HG03097 (cell line): ENCODE measurements at regions not wholly inside any gene's neighbourhood (a gene's known extent, or its start where the extent isn't known, plus 50 kb on each side); places are given as distances from the start of the nearest gene placed in this dataset.

Experiments
- ATAC-seq: cut with Tn5 transposase; IDR thresholded peaks from one replicate; pipeline ENCODE4 v1.9.1; 2021; ENCODE audit not compliant: unreplicated experiment, low FRiP score

DNA sequence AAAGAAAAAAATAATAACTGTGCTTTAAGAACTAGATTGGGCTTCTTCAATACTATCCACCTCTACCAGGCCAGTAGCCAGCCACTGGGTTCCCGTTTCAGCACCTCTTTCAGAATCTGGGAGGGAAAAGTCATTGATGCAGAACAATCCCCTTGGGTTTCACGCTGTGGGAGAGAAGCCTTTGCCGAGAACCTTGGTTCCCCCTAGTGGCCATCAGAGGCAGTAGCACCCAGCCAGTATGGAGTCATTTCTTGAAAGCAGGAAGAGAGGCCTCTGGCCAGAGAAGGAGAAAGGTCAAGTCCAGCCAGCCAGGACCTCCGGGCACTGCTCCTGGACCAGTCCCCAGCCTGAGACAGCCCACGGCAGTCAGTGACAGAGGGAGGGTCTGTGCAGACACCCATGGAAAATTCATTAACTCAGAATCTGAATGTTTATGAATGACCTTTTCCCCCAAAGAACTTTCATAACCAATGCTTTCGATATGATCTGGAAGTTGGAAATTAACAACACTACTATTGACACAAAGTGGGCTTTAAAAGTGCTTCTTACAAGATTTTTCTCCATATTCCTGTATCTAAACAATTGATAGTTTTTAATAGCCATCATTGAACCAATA is 51.2 kb upstream of the CDH5 start:
- peak; percentile 90 for ATAC-seq

DNA sequence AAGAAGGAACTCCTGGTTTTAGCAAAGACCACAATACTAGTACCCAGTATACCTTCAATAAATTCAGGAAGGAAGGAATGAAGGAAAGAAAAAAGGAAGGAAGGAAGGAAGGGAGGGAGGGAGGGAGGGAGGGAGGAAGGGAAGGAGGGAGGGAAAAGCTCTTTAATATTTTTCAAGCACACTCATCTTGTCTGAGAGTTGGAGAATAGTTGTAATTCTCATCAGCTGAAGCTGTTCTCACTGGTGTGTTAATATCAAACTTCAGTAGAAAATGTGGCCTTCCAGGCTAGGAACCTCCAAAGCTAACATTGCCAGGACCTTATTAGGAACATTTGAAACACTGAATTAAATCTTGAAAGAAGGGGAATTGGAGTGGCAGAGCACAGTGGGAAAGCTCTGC is 55.2 kb upstream of the CDH5 start:
- ATAC-seq = no peak

DNA sequence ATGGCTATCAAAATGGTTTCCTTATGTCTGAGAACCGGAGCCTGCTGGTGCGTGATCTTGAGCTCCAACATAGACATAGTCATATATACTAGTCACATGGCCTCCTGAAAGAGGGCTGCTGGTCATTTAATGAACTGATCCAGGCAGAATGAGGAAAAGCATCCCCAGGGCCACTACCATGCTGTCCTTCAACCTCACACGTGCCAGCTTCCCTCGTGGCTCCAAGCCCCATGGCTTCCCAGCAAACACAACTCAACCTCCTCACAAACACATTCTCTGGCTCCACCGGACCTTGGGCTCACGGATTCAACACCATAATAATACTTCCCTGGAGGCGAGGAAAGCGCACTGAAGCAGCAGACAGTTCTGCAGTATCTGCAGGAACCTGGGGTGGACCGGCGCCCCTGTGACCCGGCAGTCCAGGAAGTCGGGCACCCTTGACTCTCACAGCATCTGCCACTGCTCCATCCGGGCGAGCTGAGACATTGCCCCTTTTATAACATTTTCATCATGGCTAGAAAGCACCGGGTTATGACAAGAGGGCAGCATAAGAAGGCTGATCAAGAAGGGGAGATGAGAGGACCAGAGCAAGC is 57.2 kb upstream of the CDH5 start:
- no peak for ATAC-seq

GRCh38 chr16:66308096-66308495 is 58.4 kb upstream of the CDH5 start:
- ATAC-seq = no peak

DNA sequence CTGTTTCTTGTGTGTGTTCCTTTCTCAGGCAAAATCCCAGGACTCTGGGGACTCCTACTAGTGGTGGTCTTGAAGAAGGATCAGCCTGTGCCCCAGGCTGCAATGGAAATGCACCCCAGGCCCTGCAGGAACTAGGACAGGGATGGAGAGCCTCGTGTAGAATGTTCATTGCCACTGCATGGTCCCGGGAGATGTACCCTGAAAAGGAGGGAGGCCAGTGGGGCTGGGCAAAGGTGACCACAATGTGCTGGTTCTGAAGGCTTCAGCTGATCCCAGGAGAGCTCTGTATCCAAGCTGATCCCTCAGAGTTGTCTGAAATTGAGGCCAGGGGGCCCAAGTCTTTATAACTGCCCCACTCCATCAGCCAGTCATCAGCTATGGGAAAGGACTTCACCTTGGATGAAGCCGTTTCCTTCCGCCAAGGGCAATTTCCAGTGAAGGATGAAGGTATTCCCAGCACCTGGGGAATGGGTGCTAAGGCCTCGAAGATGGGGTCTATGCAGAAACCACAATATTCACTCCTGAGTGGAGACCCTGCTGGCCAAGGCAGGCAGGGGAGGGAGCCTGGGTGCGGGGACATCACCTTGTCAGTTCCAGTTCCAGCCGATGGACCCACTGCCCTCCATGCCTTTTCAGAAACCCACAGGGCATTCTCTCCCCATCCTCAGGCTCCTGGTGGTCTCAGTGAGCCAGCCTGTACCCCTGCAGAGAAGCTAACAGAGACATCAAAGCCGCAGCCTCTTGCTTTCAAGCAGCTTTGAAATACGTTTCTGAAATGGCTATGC is 59.9 kb upstream of the CDH5 start:
- ATAC-seq = no peak

- no peak for ATAC-seq
These were observed 61.5 kb upstream of the CDH5 start for GRCh38 chr16:66304961-66305360.

GRCh38 chr16:66304151-66304550 is 62.3 kb upstream of the CDH5 start:
- ATAC-seq = no peak

- ATAC-seq = no peak
These were observed 66.0 kb upstream of the CDH5 start for GRCh38 chr16:66300501-66300900.

- no peak for ATAC-seq
These were observed 66.5 kb upstream of the CDH5 start for GRCh38 chr16:66300037-66300436.

GRCh38 chr16:66299349-66299748 is 67.1 kb upstream of the CDH5 start:
- no peak for ATAC-seq

DNA sequence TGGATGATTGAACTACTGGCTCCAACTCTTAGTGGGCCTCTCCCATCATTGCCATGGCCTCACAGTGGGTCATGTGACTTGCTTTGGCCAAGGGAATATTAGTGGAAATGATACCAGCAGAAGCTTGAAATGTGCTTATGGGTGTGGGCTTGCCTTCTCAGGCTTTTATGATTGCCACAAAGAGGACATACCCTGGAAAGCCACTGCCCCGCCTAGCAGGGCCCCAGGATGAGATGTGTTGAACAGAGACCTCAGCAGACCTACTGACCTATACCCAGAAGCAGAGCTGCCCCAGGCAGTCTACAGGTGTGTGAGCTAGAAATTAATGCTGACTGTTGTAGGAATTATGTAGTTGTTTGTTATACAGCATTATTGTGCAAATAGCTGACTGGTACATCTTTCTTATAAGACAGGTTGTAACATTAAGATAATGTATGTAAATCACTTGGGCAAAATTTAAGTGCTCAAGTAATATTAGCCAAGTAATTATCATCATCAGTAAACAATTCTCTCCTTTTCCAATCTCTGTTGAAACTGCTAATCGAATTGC is 67.8 kb upstream of the CDH5 start:
- no peak for ATAC-seq

DNA sequence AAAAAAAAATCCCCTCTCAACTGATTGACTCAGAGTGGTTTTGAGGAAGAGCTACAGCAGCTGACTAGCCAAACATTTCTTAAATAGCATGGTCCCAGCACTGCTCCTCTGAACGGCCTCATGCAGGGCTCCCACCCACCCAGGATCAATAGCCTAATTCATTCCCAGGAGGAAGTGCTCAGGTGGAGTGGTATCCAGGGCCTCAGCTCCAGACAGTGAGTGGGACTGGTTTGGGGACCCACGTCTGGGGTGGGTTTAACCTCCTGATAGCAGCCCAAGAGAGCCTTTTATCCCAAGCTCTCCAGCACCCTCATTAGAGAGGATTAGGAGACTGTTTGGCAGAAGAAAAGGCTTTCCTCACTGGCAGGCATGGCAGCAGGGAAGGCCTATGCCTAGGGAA is 68.5 kb upstream of the CDH5 start:
- ATAC-seq = no peak

DNA sequence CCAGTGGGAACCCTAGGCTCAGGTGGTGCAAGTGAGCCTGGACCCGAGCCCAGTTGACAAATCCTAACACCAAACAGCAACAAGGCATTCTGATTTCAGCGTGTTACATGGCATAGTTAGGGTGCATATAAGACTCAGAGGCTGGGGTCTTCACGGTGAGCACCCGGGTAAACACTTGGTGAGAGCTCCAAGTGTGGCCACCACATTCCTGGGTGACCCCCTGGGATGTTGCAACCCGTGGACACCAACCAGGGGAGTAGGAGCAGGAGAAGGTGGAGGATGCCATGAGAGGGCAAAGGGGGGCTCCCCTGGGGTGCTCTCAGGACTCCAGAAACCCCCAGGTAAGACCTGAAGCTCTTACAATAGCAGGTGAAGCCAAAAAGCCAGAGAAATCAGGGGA is 69.9 kb upstream of the CDH5 start:
- ATAC-seq = no peak

DNA sequence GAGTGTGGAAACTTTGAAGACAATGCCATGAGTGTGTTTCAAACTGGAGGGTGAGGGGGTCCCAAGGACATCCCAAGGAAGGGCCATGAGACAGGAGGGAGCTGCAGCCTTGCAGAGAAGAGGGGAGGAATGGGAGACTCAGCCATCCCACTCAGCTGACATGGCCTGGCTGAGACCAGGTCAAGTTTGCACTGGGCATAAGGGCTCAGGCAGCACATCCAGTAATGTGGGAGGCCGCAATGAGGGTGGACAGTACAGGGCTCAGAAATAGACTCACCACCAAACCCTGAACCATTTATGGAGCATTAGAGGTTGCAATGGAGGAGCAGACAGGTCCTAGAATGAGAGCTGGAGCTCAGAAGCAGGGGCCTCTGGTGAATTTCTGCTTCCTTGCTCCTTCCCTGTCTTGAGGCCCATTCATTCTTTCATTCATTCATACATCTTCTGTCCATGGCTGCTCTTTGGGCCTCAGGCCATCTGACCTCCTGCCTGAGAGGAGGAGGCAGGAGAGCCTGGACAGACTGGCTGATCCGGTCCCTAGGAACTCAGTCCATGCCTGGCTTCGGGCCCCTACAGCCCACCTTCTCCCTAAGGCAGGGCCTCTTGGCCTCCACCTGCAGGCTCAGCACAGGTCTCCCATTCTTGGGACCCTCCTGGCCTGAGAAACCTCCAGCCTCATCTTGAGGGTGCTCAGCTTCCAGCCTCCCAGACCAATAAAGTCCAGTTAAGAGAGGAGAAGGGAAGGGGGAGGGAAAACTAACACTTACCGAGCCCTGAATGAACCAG is 70.5 kb upstream of the CDH5 start:
- no peak for ATAC-seq

GRCh38 chr16:66295213-66295612 is 71.3 kb upstream of the CDH5 start:
- no peak for ATAC-seq

DNA sequence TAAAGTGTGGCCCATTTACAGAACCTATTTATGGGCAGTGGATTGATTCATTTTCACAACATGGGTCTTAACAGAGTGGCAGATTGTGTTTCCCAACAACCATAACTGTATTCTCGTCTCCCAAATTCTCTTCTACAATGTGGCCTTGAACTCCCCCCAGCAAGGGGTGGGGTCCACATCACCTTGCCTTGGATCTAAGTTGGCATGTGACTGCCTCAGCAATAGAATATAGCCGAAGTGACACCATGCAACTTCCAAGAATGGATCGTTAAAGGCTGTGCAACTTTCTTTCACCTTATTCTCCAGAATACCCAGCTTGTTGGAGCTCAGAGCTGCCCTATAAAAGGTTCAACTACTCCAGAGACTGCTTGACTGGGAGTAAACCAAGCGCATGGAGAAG is 72.0 kb upstream of the CDH5 start:
- ATAC-seq = no peak

DNA sequence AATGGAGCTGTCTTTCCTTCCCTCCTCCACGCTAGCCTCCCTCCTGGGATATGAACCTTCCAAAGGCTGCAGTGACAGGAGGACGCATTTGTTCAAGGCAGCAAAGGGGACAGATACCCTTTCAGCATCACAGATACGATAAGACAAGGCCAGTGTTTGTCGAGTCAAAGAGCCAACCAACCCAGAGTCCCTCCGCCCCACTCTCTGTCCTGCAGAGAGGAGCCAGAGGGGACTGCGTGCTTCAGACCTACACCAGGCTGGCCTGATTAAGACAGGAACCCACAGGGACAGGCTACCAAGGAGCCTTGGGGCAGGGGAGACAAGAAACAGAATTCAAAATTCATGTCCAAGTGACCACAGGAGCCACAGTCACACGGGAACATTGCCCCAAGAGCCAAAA is 72.6 kb upstream of the CDH5 start:
- no peak for ATAC-seq

- ATAC-seq = no peak
These were observed 73.2 kb upstream of the CDH5 start for GRCh38 chr16:66293207-66293735.

DNA sequence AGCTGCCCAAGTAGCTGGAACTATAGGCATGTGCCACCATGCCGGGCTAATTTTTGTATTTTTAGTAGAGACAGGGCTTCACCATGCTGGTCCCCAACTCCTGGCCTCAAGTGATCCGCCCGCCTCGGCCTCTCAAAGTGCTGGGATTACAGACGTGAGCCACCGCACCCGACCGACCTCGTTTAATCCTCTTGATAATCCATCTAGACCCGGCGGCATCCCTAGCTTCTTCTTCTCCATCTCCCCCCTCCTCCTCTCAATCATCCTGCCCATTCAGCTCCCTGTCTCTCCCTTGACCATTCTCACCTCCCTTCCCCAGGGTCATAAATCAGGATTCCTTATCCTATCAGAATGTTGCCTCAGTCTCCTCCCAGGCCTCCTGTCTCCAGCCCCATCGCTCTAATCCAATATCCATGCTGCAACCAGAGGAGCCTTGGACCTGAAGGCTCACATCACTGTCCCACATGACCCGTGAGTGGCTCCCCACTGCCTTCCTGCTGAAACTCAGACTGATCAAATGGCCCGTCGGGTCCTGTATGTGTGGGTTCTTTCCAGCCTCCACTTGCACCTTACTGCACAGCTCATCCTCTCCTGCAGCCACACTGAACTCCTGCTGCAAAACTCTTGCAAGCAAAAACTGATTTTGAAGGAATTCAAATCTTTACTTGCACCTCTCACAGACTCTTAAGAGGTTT is 74.1 kb upstream of the CDH5 start:
- no peak for ATAC-seq

GRCh38 chr16:66291833-66292232 is 74.7 kb upstream of the CDH5 start:
- ATAC-seq = no peak
